HG03135 (cell line): ENCODE measurements at regions not wholly inside any gene's neighbourhood (a gene's known extent, or its start where the extent isn't known, plus 50 kb on each side); places are given as distances from the start of the nearest gene placed in this dataset.
A peak's percentile ranks its signal among the peaks of the same experiment; 100 is the strongest.

Source experiments
- ATAC-seq: cut with Tn5 transposase; IDR thresholded peaks from one replicate; pipeline ENCODE4 v1.9.1; 2021; ENCODE audit warnings: mild to moderate bottlenecking, moderate library complexity; ENCODE audit not compliant: unreplicated experiment

- no peak for ATAC-seq
These were observed 176.0 kb upstream of the SLC24A5 start for GRCh38 chr15:47944637-47945288.

- ATAC-seq = no peak
These were observed 174.7 kb upstream of the SLC24A5 start for GRCh38 chr15:47945872-47946650.

- ATAC-seq = no peak
These were observed 171.0 kb upstream of the SLC24A5 start for GRCh38 chr15:47949815-47950214.

- ATAC-seq = no peak
These were observed 170.3 kb upstream of the SLC24A5 start for GRCh38 chr15:47950447-47950846.

GRCh38 chr15:47951781-47952180 is 169.0 kb upstream of the SLC24A5 start:
- ATAC-seq = no peak

GRCh38 chr15:47954196-47954595 is 166.6 kb upstream of the SLC24A5 start:
- ATAC-seq = no peak

- no peak for ATAC-seq
These were observed 165.8 kb upstream of the SLC24A5 start for GRCh38 chr15:47955021-47955420.

GRCh38 chr15:47959617-47960413 is 161.0 kb upstream of the SLC24A5 start:
- ATAC-seq = no peak

GRCh38 chr15:47961401-47962090 is 159.2 kb upstream of the SLC24A5 start:
- ATAC-seq = peak; percentile 90

GRCh38 chr15:47963265-47963664 is 157.5 kb upstream of the SLC24A5 start:
- no peak for ATAC-seq

- ATAC-seq = no peak
These were observed 156.6 kb upstream of the SLC24A5 start for GRCh38 chr15:47964229-47964628.

- ATAC-seq = no peak
These were observed 155.5 kb upstream of the SLC24A5 start for GRCh38 chr15:47965297-47965696.

- no peak for ATAC-seq
These were observed 152.2 kb upstream of the SLC24A5 start for GRCh38 chr15:47968593-47968992.

GRCh38 chr15:47971637-47972036 is 149.2 kb upstream of the SLC24A5 start:
- no peak for ATAC-seq

- no peak for ATAC-seq
These were observed 148.1 kb upstream of the SLC24A5 start for GRCh38 chr15:47972738-47973137.

- ATAC-seq = no peak
These were observed 146.1 kb upstream of the SLC24A5 start for GRCh38 chr15:47974724-47975123.

GRCh38 chr15:47975427-47975826 is 145.4 kb upstream of the SLC24A5 start:
- ATAC-seq = no peak

- no peak for ATAC-seq
These were observed 137.3 kb upstream of the SLC24A5 start for GRCh38 chr15:47983533-47983932.

GRCh38 chr15:47985568-47985967 is 135.2 kb upstream of the SLC24A5 start:
- ATAC-seq = no peak

- ATAC-seq = no peak
These were observed 133.3 kb upstream of the SLC24A5 start for GRCh38 chr15:47987461-47987860.

- peak; percentile 94 for ATAC-seq
These were observed 132.8 kb upstream of the SLC24A5 start for GRCh38 chr15:47987908-47988532.
